SW 1271 (cell line): ENCODE measurements at regions not wholly inside any gene's neighbourhood (a gene's known extent, or its start where the extent isn't known, plus 50 kb on each side); places are given as distances from the start of the nearest gene placed in this dataset.
"Not testable (repeated sequence)": the region's sequence is repeated elsewhere in the genome, so short reads cannot be mapped to it uniquely, and the experiment has no call there.

ENCODE experiments used
- DNase-seq, 2 experiments: peaks; one replicate each; lab custom pipeline; 2025; lab: John Stamatoyannopoulos, UW

DNA sequence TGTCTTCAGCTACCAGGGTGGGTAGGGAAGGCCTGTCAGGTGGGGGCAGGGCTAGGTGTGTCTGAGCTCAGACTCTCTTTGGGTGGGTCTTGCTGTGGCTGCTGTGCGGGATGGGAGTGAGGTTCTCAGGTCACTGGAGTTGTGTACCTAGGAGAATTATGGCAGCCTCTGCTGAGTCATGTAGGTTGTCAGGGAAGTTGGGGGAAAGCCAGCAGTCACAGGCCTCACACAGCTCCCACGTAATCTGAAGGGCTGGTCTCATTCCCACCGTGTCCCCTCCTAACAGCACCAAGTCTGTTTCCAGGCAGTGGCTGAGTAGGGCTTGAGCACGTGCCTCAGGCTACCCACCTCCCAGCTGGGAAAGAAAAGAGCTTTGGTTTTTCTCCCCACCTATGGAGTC lies 67.0 kb downstream of the CHCHD4 start:
- DNase-seq, result no peak

DNA sequence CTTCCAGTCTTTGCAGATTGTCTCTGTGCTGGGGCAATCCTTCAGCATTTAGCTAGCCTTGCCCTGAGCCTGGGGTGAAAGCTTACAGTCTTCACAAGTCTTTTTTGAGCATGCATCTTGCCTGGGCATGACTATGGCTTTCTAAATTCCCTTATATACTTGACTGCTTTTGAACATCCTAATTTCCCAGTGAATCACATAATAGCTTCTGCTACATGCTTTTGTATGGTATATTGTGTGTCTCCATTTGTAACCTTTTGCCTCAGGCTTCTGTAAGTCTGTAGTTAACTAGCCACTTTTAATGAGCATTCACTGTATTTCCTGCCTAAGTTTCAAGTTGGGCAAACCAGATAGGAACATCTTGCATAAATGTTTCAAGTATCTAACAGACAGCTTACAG lies 76.8 kb downstream of the CHCHD4 start:
- DNase-seq, result no peak

DNA sequence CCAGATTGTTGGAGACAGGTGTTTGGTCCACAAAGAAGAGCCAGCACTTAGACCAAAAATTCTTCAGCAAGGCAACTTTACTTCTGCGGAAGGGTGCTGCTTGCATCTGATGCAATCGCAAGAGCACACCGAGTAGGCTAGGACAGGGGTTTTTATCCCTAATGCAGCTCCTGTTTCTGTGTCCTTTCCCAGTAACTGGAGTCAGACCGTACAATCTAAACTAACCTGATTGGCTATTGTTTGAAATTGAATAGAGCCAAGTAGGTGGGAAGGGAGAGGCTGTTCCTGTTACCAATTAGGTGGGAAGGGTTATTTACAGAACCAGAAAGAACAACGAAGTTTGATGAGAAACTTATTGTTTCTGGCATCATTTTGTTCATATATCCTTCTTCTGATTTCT lies 77.6 kb downstream of the CHCHD4 start:
- no peak for DNase-seq

DNA sequence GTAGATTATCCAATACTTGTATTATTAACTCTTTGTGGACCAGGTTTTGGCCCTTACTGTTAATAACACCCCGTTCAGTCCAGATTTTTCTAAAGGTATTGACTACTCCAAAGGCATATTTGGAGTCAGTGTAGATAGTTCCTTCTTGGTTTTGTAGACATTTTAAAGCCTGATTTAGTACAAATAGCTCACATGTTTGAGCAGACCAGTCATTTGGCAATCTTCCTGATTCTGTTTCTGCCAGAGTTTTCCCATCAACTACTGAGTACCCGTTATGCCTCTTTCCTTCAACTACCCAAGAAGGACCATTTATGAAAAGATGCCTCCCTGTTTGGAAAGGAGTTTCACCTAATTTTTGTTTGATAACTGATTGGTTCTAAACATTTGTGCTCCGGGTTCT lies 82.0 kb downstream of the CHCHD4 start:
- peak in 1 of 2 experiments; percentile 4 for DNase-seq

DNA sequence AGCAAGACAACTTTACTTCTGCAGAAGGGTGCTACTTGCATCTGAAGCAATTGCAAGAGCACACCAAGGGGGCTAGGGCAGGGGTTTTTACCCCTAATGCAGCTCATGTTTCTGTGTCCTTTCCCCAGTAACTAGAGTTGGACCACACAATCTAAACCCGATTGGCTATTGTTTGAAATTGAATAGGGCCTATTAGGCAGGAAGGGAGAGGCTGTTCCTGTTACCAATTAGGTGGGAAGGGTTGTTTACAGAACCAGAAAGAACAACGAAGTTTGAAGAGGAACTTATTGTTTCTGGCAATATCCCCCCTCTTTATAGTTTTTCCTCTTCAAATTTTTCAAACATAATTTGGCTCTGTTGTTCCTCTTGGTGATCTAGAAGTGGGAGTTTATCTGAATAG lies 85.5 kb downstream of the CHCHD4 start:
- no peak for DNase-seq

DNA sequence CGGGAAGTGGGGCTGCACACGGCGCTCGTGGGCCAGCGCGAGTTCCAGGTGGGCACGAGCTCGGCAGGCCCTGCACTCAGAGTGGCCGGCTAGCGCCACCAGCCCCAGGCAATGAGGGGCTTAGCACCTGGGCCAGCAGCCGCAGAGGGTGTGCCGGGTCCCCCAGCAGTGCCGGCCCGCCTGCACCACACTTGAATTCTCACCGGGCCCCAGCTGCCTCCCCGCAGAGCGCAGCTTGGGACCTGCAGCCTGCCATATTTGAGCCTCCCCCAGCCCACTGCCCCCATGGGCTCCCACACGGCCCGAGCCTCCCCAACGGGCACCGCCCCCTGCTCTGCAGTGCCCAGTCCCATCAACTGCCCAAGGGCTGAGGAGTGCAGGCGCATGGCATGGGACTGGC lies 87.5 kb downstream of the CHCHD4 start:
- no peak for DNase-seq

DNA sequence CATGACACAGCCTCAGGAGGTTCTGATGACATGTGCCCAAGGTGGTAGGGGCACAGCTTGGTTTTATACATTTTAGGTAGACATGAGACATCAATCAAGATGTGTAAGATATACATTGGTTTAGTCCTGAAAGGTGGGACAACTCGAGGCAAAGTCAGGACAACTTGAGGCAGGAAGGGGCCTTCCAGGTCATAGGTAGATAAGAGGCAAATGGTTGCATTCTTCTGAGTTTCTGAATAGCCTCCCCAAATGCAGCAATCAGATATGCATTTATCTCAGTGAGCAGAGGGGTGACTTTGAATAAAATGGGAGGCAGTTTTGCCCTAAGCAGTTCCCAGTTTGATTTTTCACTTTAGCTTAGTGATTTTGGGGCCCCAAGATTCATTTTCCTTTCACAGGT lies 91.6 kb downstream of the CHCHD4 start:
- no peak for DNase-seq

DNA sequence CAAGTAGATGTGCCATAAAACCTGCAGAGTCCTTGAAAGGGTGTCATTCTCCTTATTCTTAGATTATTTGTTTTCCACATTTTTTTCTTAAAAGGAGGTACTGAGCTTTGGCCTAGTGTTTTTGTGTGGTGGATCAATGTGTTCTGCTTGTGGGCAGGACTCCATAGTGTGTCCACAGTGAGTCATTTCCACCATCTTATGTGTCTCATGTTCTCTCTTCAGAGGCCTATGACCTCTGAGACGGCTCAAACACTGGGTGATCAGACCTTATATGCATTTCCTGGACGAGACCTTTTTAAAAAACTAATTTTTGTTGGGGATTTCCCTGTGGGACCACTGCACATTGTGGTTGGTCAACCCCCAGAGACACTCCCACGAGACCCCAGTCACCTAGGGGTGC lies 93.4 kb downstream of the CHCHD4 start:
- no peak for DNase-seq

DNA sequence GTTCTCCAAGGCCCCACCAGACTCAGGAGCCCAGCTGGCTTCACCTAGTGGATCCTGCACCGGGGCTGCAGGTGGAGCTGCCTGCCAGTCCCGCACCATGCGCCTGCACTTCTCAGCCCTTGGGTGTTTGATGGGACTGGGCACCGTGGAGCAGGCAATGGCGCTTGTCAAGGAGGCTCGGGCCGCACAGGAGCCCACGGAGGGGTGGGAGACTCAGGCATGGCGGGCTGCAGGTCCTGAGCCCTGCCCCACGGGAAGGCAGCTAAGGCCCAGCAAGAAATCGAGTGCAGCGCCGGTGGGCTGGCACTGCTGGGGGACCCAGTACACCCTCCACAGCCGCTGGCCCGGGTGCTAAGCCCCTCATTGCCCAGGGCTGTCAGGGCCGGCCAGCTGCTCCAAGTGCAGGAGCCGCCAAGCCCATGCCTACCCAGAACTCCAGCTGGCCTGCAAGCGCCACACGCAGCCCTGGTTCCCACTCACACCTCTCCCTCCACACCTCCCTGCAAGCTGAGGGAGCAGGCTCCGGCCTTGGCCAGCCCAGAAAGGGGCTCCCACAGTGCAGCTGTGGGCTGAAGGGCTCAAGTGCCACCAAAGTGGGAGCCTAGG lies 95.2 kb downstream of the CHCHD4 start:
- not testable (repeated sequence) for DNase-seq

DNA sequence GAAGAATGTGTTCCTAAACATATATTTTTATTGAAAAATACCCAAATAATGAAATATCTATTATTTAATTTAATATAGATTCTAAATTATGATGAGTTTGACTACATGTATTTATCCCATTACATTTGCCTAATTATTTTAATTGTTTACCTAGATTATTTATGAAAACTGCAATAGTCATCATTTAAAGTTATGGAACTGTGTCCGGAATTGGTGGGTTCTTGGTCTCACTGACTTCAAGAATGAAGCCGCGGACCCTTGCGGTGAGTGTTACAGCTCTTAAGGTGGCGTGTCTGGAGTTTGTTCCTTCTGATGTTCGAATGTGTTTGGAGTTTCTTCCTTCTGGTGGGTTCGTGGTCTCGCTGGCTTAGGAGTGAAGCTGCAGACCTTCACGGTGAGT lies 96.5 kb downstream of the CHCHD4 start:
- not testable (repeated sequence) for DNase-seq

DNA sequence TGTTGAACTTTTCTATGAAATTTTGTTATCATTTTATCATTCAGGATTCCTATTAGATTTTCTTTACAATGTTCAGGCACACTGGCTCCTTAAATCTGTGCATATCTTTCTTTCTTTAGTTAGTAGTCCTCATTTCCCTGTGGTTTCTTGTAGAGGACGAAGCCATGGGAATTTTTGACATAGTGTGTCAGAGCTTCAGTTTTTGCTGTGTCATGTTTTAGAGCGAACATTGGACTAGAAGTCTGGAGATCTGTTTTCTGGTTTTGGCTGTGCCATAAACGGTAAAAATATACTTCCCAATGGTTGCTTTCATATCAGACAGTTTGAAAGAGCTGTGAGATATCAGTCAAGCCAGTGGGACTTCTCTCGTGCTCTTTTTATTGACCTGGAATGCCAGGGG lies 105.2 kb downstream of the CHCHD4 start:
- DNase-seq, result no peak

DNA sequence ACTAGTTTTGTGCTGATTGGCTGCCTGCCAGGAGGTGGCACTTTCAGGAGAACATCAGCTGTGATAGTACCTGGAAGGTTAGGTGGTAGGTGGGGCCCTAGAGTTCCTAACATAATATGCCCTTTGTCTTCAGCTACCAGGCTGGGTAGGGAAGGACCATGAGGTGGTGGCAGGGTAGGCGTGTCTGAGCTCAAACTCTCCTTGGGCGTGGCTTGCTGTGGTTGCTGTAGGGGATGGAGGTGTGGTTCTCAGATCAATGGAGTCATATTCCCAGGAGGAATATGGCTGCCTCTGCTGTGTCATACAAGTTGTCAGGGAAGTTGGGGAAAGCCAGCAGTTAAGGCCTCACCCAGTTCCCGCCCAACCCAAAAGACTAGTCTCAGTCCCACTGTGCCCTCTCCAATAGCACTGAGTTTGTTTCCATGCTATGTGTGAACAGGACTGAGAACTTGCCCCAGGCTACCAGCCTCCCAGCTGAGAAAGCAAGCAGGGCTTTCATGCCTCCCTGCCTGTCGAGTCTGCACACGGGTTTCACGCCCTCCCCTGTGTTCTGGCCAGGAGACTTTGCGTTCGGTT lies 107.7 kb downstream of the CHCHD4 start:
- DNase-seq, result no peak

DNA sequence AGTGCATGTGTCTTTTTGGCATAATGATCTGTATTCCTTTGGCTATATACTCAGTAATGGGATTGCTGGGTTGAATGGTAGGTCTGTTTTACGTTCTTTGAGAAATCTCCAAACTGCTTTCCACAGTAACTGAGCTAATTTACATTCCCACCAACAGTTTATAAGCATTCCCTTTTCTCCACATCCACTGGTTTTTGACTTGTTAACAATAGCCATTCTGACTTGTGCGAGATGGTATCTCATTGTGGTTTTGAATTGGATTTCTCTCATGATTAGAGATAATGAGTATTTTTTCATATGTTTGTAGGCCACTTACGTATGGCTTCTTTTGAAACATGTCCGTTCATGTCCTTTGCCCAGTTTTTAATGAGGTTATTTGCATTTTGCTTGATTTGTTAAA lies 117.7 kb downstream of the CHCHD4 start:
- DNase-seq, result no peak

DNA sequence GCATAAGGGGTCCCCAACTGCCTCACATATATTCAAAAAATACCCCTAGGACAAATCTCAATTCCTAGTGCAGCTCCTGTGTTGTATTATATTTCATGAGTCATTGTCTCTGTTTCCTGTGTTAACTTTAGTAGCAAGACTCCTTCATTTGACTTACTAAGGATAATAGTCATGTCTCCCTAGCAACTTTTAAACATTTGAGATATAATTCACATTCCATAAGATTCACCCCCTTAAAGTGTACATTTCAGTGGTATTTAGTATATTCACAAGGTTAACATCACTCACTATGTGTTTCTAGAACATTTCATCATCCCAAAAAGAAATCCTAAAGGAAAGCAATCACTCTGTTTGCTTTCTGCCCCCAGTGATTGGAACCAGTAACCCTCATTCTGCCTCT lies 121.3 kb upstream of the WNT7A start:
- peak in 1 of 2 experiments; percentile 74 for DNase-seq

DNA sequence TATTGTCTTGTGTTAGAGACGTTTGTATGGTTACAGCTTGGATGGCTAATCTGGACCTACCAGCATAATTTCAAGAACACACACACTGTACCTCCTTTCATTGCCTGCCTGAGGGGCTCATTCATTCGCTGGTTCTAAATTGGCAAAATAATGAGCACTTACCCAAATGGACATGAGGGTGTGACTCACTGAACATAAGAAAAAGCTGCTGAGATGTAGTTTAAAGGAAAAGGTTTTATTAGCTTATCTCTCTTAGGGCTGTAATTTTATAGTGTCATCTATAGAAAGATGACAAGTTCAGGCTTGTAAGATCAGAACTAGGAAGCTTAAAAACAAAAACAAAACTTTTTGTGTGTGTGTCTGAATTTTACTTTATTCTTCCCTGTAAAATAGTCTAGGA lies 120.7 kb upstream of the WNT7A start:
- no peak for DNase-seq

DNA sequence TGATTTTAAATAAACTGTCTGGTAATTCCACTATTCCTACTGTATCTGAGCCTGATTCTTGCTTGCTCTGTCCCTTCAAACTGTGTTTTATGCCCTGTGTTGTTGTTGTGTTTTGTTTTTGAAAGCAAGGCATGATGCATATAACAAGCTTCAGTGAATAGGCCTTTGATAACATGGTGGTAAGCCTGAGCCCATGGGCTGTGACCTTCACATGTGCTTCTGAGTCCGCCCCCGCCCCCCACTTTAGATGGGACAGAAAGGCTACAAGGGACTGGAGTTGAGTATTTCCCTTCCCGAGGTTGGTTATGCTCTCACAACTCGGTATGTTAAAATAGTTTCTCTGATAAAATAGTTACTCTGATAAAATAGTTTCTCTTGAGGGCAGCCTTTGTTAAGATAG lies 119.0 kb upstream of the WNT7A start:
- no peak for DNase-seq

DNA sequence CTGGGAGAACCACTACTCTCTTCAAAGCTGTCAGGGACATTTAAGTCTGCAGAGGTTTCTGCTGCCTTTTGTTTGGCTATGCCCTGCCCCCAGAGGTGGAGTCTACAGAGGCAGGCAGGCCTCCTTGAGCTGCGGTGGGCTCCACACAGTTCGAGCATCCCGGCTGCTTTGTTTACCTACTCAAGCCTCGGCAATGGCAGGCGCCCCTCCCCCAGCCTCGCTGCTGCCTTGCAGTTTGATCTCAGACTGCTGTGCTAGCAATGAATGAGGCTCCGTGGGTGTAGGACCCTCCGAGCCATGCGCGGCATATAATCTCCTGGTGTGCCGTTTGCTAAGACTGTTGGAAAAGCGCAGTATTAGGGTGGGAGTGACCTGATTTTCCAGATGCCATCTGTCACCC lies 115.3 kb upstream of the WNT7A start:
- not testable (repeated sequence) for DNase-seq

DNA sequence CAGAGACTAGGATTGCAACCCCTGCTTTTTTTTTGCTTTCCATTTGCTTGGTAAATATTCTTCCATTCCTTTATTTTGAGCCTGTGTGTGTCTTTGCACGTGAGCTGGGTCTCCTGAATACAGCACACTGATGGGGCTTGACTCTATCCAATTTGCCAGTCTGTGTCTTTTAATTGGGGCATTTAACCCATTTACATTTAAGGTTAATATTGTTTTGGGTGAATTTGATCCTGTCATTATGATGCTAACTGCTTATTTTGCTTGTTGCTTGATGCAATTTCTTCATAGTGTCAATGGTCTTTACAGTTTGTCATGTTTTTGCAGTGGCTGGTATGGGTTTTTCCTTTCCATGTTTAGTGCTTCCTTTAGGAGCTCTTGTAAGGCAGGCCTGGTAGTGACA lies 109.1 kb upstream of the WNT7A start:
- not testable (repeated sequence) for DNase-seq

DNA sequence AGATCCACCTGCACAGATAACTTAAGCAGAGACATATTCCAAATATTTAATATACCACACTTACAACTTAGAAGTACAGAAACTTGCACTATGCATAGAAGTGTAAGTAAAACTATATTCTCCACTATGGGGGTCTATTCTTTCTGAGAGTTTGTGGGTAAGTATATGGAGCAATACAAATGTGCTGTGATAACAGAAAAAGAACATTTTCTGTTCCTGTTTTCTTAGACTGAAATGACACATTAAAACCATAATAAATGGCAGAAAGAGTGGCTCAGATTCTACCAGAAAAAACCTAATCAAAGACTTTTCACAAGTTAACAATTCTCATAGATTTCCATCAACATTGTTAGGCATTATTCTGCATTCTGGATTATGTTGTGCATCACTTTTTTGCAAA lies 96.6 kb upstream of the WNT7A start:
- DNase-seq, result no peak

DNA sequence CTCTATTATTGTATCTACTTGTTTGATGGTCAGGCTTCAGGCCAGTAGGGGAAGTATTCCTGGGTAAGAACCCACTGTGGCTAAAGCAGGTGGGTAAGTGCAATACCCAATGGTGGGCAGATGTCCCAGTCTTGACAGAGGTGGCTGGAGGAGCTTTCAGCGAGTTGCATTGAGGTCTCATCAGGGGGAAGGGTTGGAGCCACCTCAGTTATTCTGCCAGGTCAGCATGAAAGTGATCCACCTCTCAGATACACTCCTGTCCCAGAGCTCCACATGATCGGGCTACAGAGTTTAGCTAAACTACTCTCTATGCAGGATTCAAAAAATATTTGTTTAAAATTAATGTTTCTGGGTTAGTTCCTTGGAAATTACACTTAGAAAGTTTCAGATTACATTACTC lies 95.8 kb upstream of the WNT7A start:
- DNase-seq, result no peak

DNA sequence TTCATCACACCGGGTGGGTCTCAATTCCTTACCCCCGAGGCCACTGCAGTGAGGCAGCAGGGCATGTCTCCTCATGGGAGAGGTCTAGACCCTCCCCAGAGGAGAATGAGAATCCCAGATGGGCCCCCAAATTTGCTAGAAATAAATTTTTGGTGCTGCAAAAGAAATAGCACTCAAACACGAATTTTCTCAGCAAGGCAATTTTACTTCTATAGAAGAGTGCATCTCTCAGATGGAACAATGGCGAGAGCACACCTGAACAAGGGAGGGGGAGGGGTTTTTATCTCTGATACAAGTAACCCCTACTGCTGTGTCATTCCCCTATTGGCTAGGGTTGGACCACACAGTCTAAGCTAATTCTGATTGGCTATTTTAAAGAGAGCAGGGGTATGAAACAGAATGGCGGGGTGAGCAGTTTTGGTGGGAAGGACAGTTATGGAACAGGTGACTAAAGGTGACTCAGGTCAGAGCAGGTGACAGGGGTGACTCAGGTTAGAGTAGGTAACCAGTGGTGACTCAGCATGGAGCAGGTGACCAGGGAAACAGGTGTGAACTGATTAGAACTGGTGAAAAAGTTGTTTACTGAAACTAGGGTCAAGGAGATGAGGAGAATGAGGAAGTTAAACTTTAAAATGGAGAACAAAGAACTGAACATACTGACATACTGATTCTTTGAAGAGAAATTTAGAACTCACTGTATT lies 93.0 kb upstream of the WNT7A start:
- DNase-seq, result no peak

DNA sequence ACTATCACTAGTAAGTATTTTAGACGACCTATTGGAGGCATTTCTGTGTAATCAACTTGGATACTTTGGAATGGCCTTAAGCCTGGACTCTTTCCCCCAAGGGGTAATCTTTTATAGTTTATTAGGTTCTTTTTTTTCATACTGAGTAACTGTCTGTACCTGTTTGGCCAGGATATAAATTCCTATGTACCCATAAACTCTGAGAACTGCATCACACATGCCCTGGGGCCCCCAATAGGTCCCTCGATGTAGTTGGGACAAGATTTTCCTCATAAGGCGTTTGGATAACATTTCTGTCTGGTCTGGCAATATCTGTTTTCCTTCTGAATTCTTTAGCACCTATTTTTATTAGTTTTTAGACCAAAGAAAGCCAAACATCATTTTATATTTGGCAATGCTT lies 86.4 kb upstream of the WNT7A start:
- DNase-seq, result no peak

DNA sequence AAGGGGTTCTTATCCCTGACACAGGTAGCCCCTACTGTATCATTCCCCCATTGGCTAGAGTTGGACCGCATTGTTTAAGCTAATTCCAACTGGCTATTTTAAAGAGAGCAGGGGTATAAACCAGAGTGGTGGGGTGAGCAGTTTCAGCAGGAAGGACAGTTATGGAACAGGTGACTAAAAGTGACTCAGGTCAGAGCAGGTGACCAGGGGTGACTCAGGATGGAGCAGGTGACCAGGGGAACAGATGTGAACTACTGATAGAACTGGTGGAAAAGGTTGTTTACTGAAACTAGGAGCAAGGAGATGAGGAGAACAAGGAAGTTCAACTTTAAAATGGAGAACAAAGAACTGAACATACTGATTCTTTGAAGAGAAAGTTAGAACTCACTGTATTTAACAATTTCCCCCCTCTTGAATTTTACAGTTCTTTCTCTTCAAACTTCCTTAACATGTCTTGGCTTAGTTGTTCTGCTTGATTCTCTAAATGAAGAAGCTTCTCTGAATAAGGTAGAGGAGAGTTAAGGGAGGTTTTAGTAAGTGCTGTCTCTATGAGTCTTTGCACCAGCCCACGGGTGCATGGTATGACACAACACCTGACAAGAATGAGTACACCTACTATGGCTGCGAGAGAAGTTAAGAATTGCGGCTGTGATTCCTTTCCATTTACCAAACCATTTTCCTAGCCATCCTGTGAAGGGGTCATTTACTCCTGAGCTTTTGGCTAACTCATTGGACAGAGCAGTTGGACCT lies 83.4 kb upstream of the WNT7A start:
- no peak for DNase-seq
